ENCODE measurements at regions not wholly inside any gene's neighbourhood (a gene's known extent, or its start where the extent isn't known, plus 50 kb on each side); places are given as distances from the start of the nearest gene placed in this dataset.

- Histone ChIP-seq H2AK5ac (ENCODE audit: low read depth, low read length) (no peak overlapping the region), H3K14ac (ENCODE audit: low read length) (no peak overlapping the region), H3K79me1 (ENCODE audit: low read depth, low read length) (no peaks in the 10 kb centered on the region), H3K27me3 (ENCODE audit: control insufficient read depth in 3 of 3, insufficient read depth in 3 of 3, low read depth in 1 of 3, low read length in 3 of 3) (no peaks in the 10 kb centered on the region), H2BK120ac (ENCODE audit: low read depth, low read length) (no peak overlapping the region), H2BK5ac (ENCODE audit: low read length) (no peak overlapping the region), H3K4ac (ENCODE audit: low read length) (no peak overlapping the region), H3K36me3 (replicated peaks in 1 of 2; ENCODE audit: control insufficient read depth in 2 of 2, insufficient read depth in 2 of 2, low read length in 2 of 2) (no peaks in the 10 kb centered on the region), H2BK12ac (ENCODE audit: low read length) (no peak overlapping the region), H4K91ac (ENCODE audit: low read depth, low read length, poor library complexity) (no peak overlapping the region), H3K4me1 (ENCODE audit: control insufficient read depth in 2 of 2, insufficient read depth in 1 of 2, low read depth in 1 of 2, low read length in 2 of 2) (no peaks in the 10 kb centered on the region), H3K4me3 (ENCODE audit: low read length in 2 of 2) (no peak overlapping the region), H3K9ac (ENCODE audit: low read depth, low read length, poor library complexity) (no peak overlapping the region), H3K27ac (replicated peaks; ENCODE audit: low read length) (no peak overlapping the region), H3K18ac (ENCODE audit: low read length) (no peak overlapping the region), H3K4me2 (ENCODE audit: insufficient read depth, low read length, poor library complexity, severe bottlenecking) (no peak overlapping the region), H2AFZ (ENCODE audit: low read length) (no peak overlapping the region), H3K23ac (ENCODE audit: low read depth, low read length, poor library complexity) (no peak overlapping the region), H2BK15ac (ENCODE audit: low read length) (no peak overlapping the region), H4K8ac (ENCODE audit: low read depth, low read length) (no peak overlapping the region), H3K9me3 (replicated peaks in 1 of 2; ENCODE audit: control insufficient read depth in 2 of 2, insufficient read depth in 1 of 2, low read depth in 1 of 2, low read length in 2 of 2) (no peaks in the 10 kb centered on the region)
- DNase-seq (ENCODE audit: low spot score): no peak
- no CpG with 5 or more reads among the region's 1 CpG for WGBS, 2 donors (ENCODE audit: extremely low coverage in 2 of 2, insufficient read length in 2 of 2, insufficient replicate concordance in 1 of 2)
Measured at GRCh38 chr3:180175572-180175971, 138.8 kb upstream of the PEX5L start.

GRCh38 chr3:180176059-180176458 lies 139.3 kb upstream of the PEX5L start:
- H3K27me3 ChIP-seq (ENCODE audit: control insufficient read depth in 3 of 3, insufficient read depth in 3 of 3, low read depth in 1 of 3, low read length in 3 of 3): no peaks in the 10 kb centered on the region
- H2BK12ac ChIP-seq (ENCODE audit: low read length): no peak overlapping the region
- H2BK15ac ChIP-seq (ENCODE audit: low read length): no peak overlapping the region
- H3K79me1 ChIP-seq (ENCODE audit: low read depth, low read length): no peaks in the 10 kb centered on the region
- no peaks in the 10 kb centered on the region for H3K9me3 ChIP-seq (replicated peaks in 1 of 2; ENCODE audit: control insufficient read depth in 2 of 2, insufficient read depth in 1 of 2, low read depth in 1 of 2, low read length in 2 of 2)
- no peak overlapping the region for H3K4ac ChIP-seq (ENCODE audit: low read length)
- H3K23ac ChIP-seq (ENCODE audit: low read depth, low read length, poor library complexity): no peak overlapping the region
- no peak overlapping the region for H3K27ac ChIP-seq (replicated peaks; ENCODE audit: low read length)
- no peak overlapping the region for H4K91ac ChIP-seq (ENCODE audit: low read depth, low read length, poor library complexity)
- H3K18ac ChIP-seq (ENCODE audit: low read length): no peak overlapping the region
- no peak overlapping the region for H3K14ac ChIP-seq (ENCODE audit: low read length)
- H3K4me3 ChIP-seq (ENCODE audit: low read length in 2 of 2): no peak overlapping the region
- no peak overlapping the region for H4K8ac ChIP-seq (ENCODE audit: low read depth, low read length)
- no peak overlapping the region for H3K4me2 ChIP-seq (ENCODE audit: insufficient read depth, low read length, poor library complexity, severe bottlenecking)
- no peak overlapping the region for H3K9ac ChIP-seq (ENCODE audit: low read depth, low read length, poor library complexity)
- no peaks in the 10 kb centered on the region for H3K4me1 ChIP-seq (ENCODE audit: control insufficient read depth in 2 of 2, insufficient read depth in 1 of 2, low read depth in 1 of 2, low read length in 2 of 2)
- no CpG with 5 or more reads among the region's 3 CpGs for WGBS, 2 donors (ENCODE audit: extremely low coverage in 2 of 2, insufficient read length in 2 of 2, insufficient replicate concordance in 1 of 2)
- no peak overlapping the region for H2BK5ac ChIP-seq (ENCODE audit: low read length)
- DNase-seq (ENCODE audit: low spot score): no peak
- H2AFZ ChIP-seq (ENCODE audit: low read length): no peak overlapping the region
- no peak overlapping the region for H2AK5ac ChIP-seq (ENCODE audit: low read depth, low read length)
- H3K36me3 ChIP-seq (replicated peaks in 1 of 2; ENCODE audit: control insufficient read depth in 2 of 2, insufficient read depth in 2 of 2, low read length in 2 of 2): no peaks in the 10 kb centered on the region
- H2BK120ac ChIP-seq (ENCODE audit: low read depth, low read length): no peak overlapping the region

GRCh38 chr3:180177255-180177654 lies 140.5 kb upstream of the PEX5L start:
- no peak overlapping the region for H4K8ac ChIP-seq (ENCODE audit: low read depth, low read length)
- no peaks in the 10 kb centered on the region for H3K9me3 ChIP-seq (replicated peaks in 1 of 2; ENCODE audit: control insufficient read depth in 2 of 2, insufficient read depth in 1 of 2, low read depth in 1 of 2, low read length in 2 of 2)

GRCh38 chr3:180179562-180179961 lies 142.8 kb upstream of the PEX5L start:
- no peak overlapping the region for H2BK5ac ChIP-seq (ENCODE audit: low read length)
- H4K8ac ChIP-seq (ENCODE audit: low read depth, low read length): no peak overlapping the region
- no peak overlapping the region for H2BK12ac ChIP-seq (ENCODE audit: low read length)
- H3K4ac ChIP-seq (ENCODE audit: low read length): no peak overlapping the region
- WGBS, 2 donors (ENCODE audit: extremely low coverage in 2 of 2, insufficient read length in 2 of 2, insufficient replicate concordance in 1 of 2): no CpG with 5 or more reads among the region's 2 CpGs
- no peaks in the 10 kb centered on the region for H3K4me1 ChIP-seq (ENCODE audit: control insufficient read depth in 2 of 2, insufficient read depth in 1 of 2, low read depth in 1 of 2, low read length in 2 of 2)
- no peak overlapping the region for H3K14ac ChIP-seq (ENCODE audit: low read length)
- no peak overlapping the region for H3K4me3 ChIP-seq (ENCODE audit: low read length in 2 of 2)
- no peak overlapping the region for H2AK5ac ChIP-seq (ENCODE audit: low read depth, low read length)
- H3K36me3 ChIP-seq (replicated peaks in 1 of 2; ENCODE audit: control insufficient read depth in 2 of 2, insufficient read depth in 2 of 2, low read length in 2 of 2): no peaks in the 10 kb centered on the region
- no peak overlapping the region for H2BK120ac ChIP-seq (ENCODE audit: low read depth, low read length)
- no peak for DNase-seq (ENCODE audit: low spot score)
- no peak overlapping the region for H3K27ac ChIP-seq (replicated peaks; ENCODE audit: low read length)
- H2AFZ ChIP-seq (ENCODE audit: low read length): no peak overlapping the region
- no peak overlapping the region for H3K23ac ChIP-seq (ENCODE audit: low read depth, low read length, poor library complexity)
- no peaks in the 10 kb centered on the region for H3K27me3 ChIP-seq (ENCODE audit: control insufficient read depth in 3 of 3, insufficient read depth in 3 of 3, low read depth in 1 of 3, low read length in 3 of 3)
- no peak overlapping the region for H3K4me2 ChIP-seq (ENCODE audit: insufficient read depth, low read length, poor library complexity, severe bottlenecking)
- no peak overlapping the region for H4K91ac ChIP-seq (ENCODE audit: low read depth, low read length, poor library complexity)
- H3K79me1 ChIP-seq (ENCODE audit: low read depth, low read length): no peaks in the 10 kb centered on the region
- H3K9ac ChIP-seq (ENCODE audit: low read depth, low read length, poor library complexity): no peak overlapping the region
- H2BK15ac ChIP-seq (ENCODE audit: low read length): no peak overlapping the region
- H3K18ac ChIP-seq (ENCODE audit: low read length): no peak overlapping the region
- H3K9me3 ChIP-seq (replicated peaks in 1 of 2; ENCODE audit: control insufficient read depth in 2 of 2, insufficient read depth in 1 of 2, low read depth in 1 of 2, low read length in 2 of 2): no peaks in the 10 kb centered on the region

More at GRCh38 chr3:180177255-180177654, 140.5 kb upstream of the PEX5L start:
- H2BK5ac ChIP-seq (ENCODE audit: low read length): no peak overlapping the region
- no peak overlapping the region for H2BK15ac ChIP-seq (ENCODE audit: low read length)
- no peak overlapping the region for H3K4me2 ChIP-seq (ENCODE audit: insufficient read depth, low read length, poor library complexity, severe bottlenecking)
- H3K9ac ChIP-seq (ENCODE audit: low read depth, low read length, poor library complexity): no peak overlapping the region
- H2AK5ac ChIP-seq (ENCODE audit: low read depth, low read length): no peak overlapping the region
- no peaks in the 10 kb centered on the region for H3K4me1 ChIP-seq (ENCODE audit: control insufficient read depth in 2 of 2, insufficient read depth in 1 of 2, low read depth in 1 of 2, low read length in 2 of 2)
- no peak overlapping the region for H3K14ac ChIP-seq (ENCODE audit: low read length)
- no peak overlapping the region for H4K91ac ChIP-seq (ENCODE audit: low read depth, low read length, poor library complexity)
- H3K4me3 ChIP-seq (ENCODE audit: low read length in 2 of 2): no peak overlapping the region
- no peak overlapping the region for H2BK12ac ChIP-seq (ENCODE audit: low read length)
- no peak overlapping the region for H3K23ac ChIP-seq (ENCODE audit: low read depth, low read length, poor library complexity)
- H3K79me1 ChIP-seq (ENCODE audit: low read depth, low read length): no peaks in the 10 kb centered on the region
- no peaks in the 10 kb centered on the region for H3K27me3 ChIP-seq (ENCODE audit: control insufficient read depth in 3 of 3, insufficient read depth in 3 of 3, low read depth in 1 of 3, low read length in 3 of 3)
- no peak overlapping the region for H3K27ac ChIP-seq (replicated peaks; ENCODE audit: low read length)
- no peak for DNase-seq (ENCODE audit: low spot score)
- no peak overlapping the region for H2AFZ ChIP-seq (ENCODE audit: low read length)
- no CpG with 5 or more reads among the region's 4 CpGs for WGBS, 2 donors (ENCODE audit: extremely low coverage in 2 of 2, insufficient read length in 2 of 2, insufficient replicate concordance in 1 of 2)
- no peak overlapping the region for H3K18ac ChIP-seq (ENCODE audit: low read length)
- no peak overlapping the region for H2BK120ac ChIP-seq (ENCODE audit: low read depth, low read length)
- no peaks in the 10 kb centered on the region for H3K36me3 ChIP-seq (replicated peaks in 1 of 2; ENCODE audit: control insufficient read depth in 2 of 2, insufficient read depth in 2 of 2, low read length in 2 of 2)
- no peak overlapping the region for H3K4ac ChIP-seq (ENCODE audit: low read length)
